ENCODE measurements at regions not wholly inside any gene's neighbourhood (a gene's known extent, or its start where the extent isn't known, plus 50 kb on each side); places are given as distances from the start of the nearest gene placed in this dataset.

GRCh38 chr5:117186751-117187150 is 612.1 kb upstream of the SEMA6A start:
- TF ChIP-seq CTCF (IDR thresholded peaks at IDR 0.05): no peak
- no peak for TF ChIP-seq ZFX (IDR thresholded peaks at IDR 0.05; ENCODE audit: borderline replicate concordance)
- H3K27ac ChIP-seq: no peak overlapping the region

DNA sequence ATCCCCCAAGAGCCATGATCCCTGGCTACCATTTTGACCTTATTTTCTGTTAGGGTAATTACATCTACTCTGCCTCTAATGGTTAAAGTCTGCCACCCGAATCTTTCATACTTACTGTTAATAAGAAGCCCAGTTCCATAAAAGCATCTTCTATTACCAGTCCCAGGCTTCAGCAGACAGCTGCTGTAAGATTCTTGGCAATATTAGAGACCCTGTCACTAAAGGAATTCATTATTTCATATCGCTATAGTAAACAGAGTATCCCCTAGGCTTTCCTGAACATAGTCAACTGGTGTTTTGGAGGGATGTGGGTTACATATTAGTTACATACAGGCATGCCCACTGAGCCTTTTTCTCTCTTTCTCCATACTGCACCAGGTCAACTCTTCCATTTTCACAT is 608.7 kb upstream of the SEMA6A start:
- TF ChIP-seq CTCF (IDR thresholded peaks at IDR 0.05): no peak
- TF ChIP-seq ZFX (IDR thresholded peaks at IDR 0.05; ENCODE audit: borderline replicate concordance): no peak
- no peak overlapping the region for H3K27ac ChIP-seq

DNA sequence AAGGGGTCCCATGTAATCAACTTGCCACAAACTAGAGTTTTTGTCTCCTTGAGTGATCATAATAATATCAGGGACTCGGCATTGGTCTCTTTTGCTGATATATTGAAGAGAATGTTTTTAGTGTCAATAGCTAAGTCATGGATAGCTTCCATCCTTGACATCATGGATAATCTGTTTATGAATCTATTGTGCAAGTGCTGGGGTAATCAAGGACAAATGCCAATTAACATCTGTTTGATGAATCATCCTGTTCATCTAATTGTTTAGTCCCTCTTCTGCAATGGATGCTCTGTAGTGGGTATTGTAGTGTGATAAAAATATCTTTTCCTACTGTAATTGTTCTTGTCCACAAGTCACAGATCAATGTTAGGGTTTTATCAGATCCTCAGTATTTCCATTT is 607.5 kb upstream of the SEMA6A start:
- H3K27ac ChIP-seq: no peak overlapping the region
- TF ChIP-seq ZFX (IDR thresholded peaks at IDR 0.05; ENCODE audit: borderline replicate concordance): no peak
- no peak for TF ChIP-seq CTCF (IDR thresholded peaks at IDR 0.05)

DNA sequence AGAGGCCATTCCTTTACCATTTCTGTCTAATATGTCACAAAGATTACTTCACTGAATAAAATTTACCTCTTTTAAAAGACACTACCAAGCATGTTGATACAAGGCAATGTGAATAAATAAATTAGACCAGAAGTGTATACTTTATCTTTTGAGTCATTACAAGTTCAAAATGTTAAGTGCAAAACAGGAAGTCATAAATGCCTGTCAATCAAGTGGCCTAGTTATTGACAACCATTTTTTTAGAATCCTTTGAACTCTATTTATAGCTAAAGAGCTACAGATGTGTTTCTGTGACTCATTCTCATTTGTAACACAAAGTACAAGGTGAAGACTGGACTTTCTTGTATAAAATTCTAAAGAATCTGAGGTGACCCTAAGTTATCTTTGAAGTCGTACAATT is 602.7 kb upstream of the SEMA6A start:
- TF ChIP-seq ZFX (IDR thresholded peaks at IDR 0.05; ENCODE audit: borderline replicate concordance) (no peak), CTCF (IDR thresholded peaks at IDR 0.05) (no peak)
- H3K27ac ChIP-seq: no peak overlapping the region

DNA sequence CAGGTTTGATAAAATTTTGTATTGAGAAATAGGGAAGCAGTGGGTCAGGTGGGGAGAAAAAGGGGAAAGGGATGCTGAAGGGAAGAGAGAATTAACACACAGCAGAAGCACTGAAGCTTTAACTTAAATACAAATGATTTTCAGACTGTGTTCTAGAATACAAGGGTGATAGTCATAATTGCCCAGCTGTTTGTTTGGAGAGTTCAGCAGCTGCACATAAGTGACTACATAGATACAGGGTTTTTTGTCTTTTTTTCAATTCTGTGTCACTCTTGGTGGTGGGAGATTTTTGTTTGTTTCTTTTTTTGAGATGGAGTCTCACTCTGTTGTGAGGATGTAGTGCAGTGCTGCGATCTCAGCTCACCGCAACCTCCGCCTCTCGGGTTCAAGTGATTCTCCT is 590.4 kb upstream of the SEMA6A start:
- H3K27ac ChIP-seq: no peak overlapping the region
- no peak for TF ChIP-seq CTCF (IDR thresholded peaks at IDR 0.05)
- no peak for TF ChIP-seq ZFX (IDR thresholded peaks at IDR 0.05; ENCODE audit: borderline replicate concordance)

GRCh38 chr5:117161718-117162335 is 587.2 kb upstream of the SEMA6A start:
- no peak overlapping the region for H3K27ac ChIP-seq
- no peak for TF ChIP-seq ZFX (IDR thresholded peaks at IDR 0.05; ENCODE audit: borderline replicate concordance)
- no peak for TF ChIP-seq CTCF (IDR thresholded peaks at IDR 0.05)

- H3K27ac ChIP-seq: no peak overlapping the region
- no peak for TF ChIP-seq CTCF (IDR thresholded peaks at IDR 0.05)
- TF ChIP-seq ZFX (IDR thresholded peaks at IDR 0.05; ENCODE audit: borderline replicate concordance): no peak
Measured at GRCh38 chr5:117160391-117160790, 585.8 kb upstream of the SEMA6A start.

Measured in 22Rv1 (cell line).